ENCODE measurements at regions not wholly inside any gene's neighbourhood (a gene's known extent, or its start where the extent isn't known, plus 50 kb on each side); places are given as distances from the start of the nearest gene placed in this dataset.

DNA sequence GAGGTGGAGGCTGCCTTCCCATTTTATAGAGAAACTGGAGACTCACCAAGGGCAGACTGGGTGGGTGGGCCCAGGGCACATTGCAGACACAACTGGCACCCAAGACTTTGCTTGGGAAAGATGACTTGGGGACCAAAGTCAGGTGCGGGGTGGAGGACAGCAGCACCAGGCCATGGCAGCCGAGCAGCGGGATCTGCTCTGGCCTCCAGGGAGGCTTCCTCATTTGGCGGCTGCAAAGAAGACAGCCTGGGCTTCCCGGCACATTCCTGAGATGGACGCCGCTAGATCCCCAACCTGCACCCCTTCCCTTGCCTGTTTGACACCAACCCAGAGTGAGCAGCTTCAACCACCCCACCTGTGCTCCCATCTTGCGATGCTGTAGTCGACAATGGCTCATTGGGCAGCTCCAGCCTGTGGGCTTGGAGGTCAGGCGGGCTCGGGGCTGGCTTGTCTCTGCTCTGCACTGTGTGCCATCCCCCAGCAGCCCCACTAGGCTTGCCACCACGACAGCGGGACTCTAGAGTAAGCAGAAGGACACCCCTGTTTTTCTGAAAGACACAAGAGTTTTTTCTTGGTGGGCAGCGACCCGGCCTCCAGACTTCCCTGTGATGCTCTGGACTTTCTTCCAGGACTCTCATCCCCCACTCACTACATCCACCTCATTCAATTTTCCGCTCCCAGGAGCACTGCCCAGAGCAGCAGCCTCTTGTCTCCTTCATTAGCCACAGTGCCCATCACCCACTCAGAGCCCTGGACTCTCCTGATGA is 184.9 kb upstream of the CST7 start:
- no peak for DNase-seq

GRCh38 chr20:24764794-24765202 is 184.3 kb upstream of the CST7 start:
- no peak for DNase-seq

DNA sequence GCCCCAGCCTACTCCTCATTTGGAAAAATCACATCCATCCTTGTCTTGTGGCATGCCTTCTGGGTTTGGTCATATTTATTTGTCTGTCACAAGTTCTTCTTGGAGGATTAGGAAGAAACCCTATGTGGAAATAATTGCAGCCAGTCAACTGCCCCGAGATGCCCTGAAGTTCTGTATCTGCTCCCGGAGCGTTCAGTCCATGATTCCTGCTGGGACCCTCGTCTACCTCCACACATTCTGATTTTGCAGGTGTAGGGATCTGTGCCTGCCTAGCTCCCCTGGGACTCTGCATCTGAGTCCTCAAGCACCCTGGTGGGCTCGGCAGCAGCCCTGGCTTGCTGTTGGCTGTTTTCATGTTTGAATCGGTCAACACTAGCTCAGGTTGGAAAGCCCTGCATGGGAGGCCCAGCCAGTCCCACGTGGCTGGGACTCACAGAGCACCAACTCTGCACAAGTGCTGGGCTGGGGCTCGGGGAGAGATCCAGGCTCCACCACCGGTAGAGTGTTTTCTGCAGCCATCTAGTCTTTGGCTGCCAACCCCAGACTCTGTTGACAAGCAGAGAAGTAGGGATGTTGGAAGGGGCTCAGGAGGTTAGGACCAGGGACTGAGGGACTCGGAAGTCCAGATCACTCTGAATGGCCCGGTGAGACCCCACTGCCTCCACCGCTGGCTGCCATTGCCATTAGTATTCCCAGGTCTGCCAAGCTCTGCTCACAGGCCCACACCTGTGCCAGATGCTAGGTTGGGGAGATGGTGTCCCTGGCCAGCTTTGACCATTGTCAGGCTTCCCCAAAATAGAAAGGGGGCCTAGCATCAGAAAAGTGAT is 183.5 kb upstream of the CST7 start:
- DNase-seq, result no peak

GRCh38 chr20:24766143-24766527 is 182.9 kb upstream of the CST7 start:
- no peak for DNase-seq

- no peak for DNase-seq
Measured at GRCh38 chr20:24766826-24767622, 182.0 kb upstream of the CST7 start.

GRCh38 chr20:24767623-24768100 is 181.4 kb upstream of the CST7 start:
- DNase-seq, result no peak

DNA sequence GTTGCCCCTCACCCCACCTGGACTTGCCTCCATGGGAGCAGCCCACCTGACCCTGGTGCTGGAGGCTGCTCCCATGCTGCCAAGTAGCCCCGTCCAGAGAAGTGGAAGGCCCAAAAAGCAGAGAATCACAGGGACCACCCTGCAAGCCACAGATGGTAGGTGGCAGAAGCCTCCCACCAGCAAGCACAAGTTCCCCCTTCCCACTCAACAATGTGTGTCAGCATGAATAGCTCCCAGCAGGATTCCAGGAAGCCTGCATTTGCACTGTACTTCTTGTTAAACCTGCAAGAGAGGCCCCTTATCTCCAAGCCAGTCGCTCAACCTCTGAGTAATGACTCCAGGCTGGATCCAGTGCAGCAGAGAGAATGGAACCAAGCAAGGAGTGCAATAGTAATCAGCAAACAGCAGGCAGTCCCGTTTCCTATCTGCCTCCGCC is 180.8 kb upstream of the CST7 start:
- no peak for DNase-seq

- DNase-seq, result no peak
Measured at GRCh38 chr20:24768713-24769601, 180.1 kb upstream of the CST7 start.

GRCh38 chr20:24769878-24770627 is 179.0 kb upstream of the CST7 start:
- no peak for DNase-seq

- DNase-seq, result no peak
Measured at GRCh38 chr20:24770628-24771541, 178.2 kb upstream of the CST7 start.

- no peak for DNase-seq
Measured at GRCh38 chr20:24771542-24772061, 177.5 kb upstream of the CST7 start.

DNA sequence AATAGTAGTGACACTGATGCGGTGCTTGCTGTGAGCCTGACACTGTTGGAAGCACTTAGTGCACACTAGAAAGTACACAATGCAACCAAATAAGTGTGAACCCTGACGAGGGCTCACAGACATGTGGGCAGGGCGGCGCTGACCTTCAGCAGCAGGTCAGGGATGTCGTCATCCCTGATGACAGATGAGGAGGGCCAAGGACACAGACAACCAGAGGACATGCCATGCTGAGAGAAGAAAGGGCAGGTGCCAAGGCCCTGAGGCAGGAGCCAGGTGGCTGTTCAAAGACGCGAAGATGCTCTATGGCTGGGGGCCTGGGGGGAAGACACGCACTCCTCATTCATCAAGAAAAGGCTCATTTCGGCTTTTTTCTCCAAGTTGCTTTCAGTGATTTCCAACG is 176.4 kb upstream of the CST7 start:
- DNase-seq, result no peak

DNA sequence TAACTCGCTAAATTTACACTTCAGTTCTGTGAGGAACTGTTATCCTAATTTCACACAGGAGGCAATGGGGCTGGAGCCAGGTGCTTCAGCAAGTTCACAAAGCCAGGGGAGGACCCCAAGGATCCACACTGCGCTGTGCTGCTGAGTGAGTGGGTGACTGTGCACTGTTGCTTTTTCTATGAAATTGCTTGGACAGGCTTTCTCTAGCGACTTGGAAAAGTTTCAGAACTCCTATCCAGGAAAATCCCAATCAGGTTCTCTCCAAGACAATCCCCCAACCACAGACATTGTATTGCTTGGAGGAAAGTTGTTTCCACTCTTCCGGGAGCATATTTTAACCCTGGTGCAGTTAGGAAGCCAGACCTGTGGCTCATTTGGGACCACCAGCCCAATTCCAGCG is 175.9 kb upstream of the CST7 start:
- no peak for DNase-seq

GRCh38 chr20:24773751-24774201 is 175.3 kb upstream of the CST7 start:
- DNase-seq, result no peak

DNA sequence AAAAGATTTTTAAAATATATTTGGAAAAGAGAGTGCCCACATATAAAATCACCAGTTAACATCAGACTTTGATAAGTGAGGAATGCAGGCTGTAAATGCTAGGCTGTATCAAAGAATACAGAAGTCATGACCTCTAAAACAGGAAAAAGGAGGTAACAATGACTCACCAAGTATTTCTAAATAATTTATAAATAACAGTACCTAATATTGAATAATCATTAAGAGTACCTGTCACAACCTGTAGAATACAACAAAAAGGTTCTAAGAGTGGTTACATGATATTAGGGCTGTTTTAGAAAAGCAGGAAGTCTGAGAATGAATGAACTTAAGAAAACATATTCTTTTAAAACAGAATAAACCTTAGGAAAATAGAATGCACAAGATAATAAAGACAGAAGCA is 173.1 kb upstream of the CST7 start:
- DNase-seq, result no peak

DNA sequence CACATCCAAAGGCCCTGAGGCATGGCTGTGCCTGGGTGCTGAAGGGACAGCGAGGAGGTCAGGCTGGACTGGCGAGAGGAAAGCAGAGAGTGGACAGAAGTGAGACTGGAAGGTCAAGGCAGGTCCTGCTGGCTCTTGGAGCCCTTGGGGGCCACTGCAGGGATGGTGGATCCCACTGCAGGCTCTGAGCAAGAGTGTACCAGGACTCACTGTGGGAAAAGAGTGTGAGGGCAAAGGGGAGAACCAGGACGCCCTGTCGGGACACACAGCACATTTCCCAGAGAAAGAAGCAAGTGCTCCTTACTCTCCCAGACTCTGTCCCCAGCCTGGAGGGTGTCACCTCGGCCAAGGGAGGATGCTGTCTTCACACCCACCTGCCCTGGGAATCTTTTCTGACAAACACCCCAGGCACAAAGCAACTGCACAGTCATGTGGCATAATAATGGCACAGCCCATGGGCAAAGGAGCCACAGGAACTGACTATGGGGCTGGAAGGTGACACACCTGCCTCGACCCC is 172.3 kb upstream of the CST7 start:
- DNase-seq, result no peak

- no peak for DNase-seq
Measured at GRCh38 chr20:24777746-24778145, 171.3 kb upstream of the CST7 start.

DNA sequence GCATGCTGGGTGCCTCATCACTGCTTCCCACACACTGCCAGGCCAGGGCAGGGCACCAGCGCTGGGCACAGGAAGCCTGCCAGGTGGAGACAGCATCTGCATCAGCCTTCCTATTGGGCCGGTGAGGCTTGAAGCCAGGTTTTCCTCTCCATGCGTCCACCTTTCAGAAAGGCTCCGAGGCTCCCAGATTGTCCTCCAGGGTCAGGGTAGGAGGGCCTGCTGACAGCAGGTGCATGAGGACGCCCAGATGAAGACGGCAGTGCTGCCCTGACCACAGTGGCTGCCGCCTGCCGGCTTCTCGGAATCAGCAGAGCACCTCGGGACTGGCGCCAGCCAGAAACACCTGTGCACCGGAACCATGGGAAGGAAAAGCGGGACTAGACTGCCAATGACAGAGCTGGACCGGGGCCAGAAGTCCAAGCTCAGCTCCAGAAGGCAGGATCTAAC is 170.5 kb upstream of the CST7 start:
- no peak for DNase-seq

DNA sequence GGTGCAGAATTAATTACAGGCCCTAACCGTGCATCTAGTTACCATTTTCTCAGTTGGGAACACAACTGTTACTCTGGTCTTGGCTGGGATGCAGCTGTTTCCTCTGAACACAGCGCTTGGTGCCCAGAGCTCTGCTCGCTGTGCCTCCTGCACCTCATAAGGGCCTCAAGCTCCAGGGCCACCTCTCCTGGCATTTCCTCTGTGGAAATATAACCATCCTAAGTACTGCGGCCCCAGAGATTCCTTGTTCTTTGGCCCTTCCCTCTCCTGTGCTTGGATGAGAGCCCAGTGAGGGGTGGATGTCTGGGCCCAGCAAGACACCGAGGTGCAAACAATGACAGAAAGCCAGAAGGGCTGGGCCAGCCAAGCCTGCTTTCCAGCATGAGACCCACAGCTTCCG is 169.9 kb upstream of the CST7 start:
- DNase-seq, result no peak

DNA sequence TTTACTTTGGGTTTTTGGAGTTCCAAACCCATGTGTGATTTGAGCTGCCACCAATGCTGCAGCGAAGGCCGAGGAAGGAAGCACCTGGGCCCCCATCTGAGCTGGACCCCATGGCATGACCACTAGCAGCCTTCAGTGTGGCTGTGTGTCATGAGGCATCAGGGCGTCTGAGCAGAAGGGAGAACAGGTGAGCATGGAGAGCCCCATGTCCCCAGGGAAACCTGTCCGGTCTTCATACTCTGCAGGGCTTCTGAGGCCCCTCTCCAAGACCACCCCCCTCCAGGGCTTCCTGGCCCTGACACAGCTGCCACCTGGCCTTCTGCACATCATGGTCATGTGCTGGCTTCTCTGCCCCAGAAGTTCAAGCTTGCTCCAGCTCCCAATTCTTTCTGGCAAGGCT is 169.1 kb upstream of the CST7 start:
- DNase-seq, result no peak
